ENCODE measurements at regions not wholly inside any gene's neighbourhood (a gene's known extent, or its start where the extent isn't known, plus 50 kb on each side); places are given as distances from the start of the nearest gene placed in this dataset.

GRCh38 chr20:19100975-19101374 lies 111.5 kb upstream of the SLC24A3 start (continued):
- TF ChIP-seq CHD7 (IDR thresholded peaks at IDR 0.05; ENCODE audit: insufficient replicate concordance, low read length) (no peak), RXRA (IDR thresholded peaks at IDR 0.05; ENCODE audit: insufficient read depth, low read depth, low read length) (no peak), BACH1 (IDR thresholded peaks at IDR 0.05; ENCODE audit: low read length) (no peak), FOSL1 (IDR thresholded peaks at IDR 0.05; ENCODE audit: insufficient read depth, low read depth, low read length) (no peak), TAF7 (optimal IDR thresholded peaks at IDR 0.05; ENCODE audit: borderline replicate concordance, low read depth, low read length) (no peak), ATF2 (IDR thresholded peaks at IDR 0.05; ENCODE audit: low read length) (no peak), EZH2 (IDR thresholded peaks at IDR 0.05; ENCODE audit: low read depth, low read length, severe bottlenecking) (no peak)

All from H1 (cell line).